ENCODE measurements at regions not wholly inside any gene's neighbourhood (a gene's known extent, or its start where the extent isn't known, plus 50 kb on each side); places are given as distances from the start of the nearest gene placed in this dataset.

- 80% methylated on average over 13 of the region's 13 CpGs for WGBS
Measured at GRCh38 chr2:3073041-3073595, 304.5 kb downstream of the EIPR1 start.

More at GRCh38 chr2:3073041-3073595, 304.5 kb downstream of the EIPR1 start:
- Histone ChIP-seq H3K27me3 (ENCODE audit: control insufficient read depth in 4 of 4, insufficient read depth in 4 of 4, low read length in 3 of 4) (no peaks in the 10 kb centered on the region), H3K9me3 (ENCODE audit: control insufficient read depth in 4 of 4, low read length in 3 of 4) (no peaks in the 10 kb centered on the region), H3K4me3 (ENCODE audit: low read depth in 1 of 3, low read length in 3 of 3) (no peak overlapping the region), H3K4me1 (ENCODE audit: control insufficient read depth in 4 of 4, insufficient read depth in 4 of 4, low read length in 3 of 4) (no peaks in the 10 kb centered on the region), H3K27ac (ENCODE audit: low read depth in 1 of 2, low read length in 2 of 2) (no peak overlapping the region), H3K9ac (ENCODE audit: low read depth in 1 of 2, low read length in 2 of 2) (no peak overlapping the region), H3K36me3 (ENCODE audit: control insufficient read depth in 4 of 4, insufficient read depth in 3 of 4, low read depth in 1 of 4, low read length in 3 of 4) (no peaks in the 10 kb centered on the region)
- no peak for DNase-seq (ENCODE audit: low spot score)
- TF ChIP-seq, protein P1, sequence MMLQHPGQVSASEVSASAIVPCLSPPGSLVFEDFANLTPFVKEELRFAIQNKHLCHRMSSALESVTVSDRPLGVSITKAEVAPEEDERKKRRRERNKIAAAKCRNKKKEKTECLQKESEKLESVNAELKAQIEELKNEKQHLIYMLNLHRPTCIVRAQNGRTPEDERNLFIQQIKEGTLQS (IDR thresholded peaks at IDR 0.05), result no peak
- TF ChIP-seq ZBTB33 (IDR thresholded peaks at IDR 0.05), result no peak
- no peak for TF ChIP-seq FOXA2 (IDR thresholded peaks at IDR 0.05)
- no peak for TF ChIP-seq YY1 (IDR thresholded peaks at IDR 0.05)
- no peak for TF ChIP-seq TAF1 (conservative IDR thresholded peaks at IDR 0.05)
- TF ChIP-seq NR2F2 (IDR thresholded peaks at IDR 0.05), result no peak
- TF ChIP-seq JUND (IDR thresholded peaks at IDR 0.05), result no peak
- TF ChIP-seq GABPA (IDR thresholded peaks at IDR 0.05 in 1 of 2, conservative IDR thresholded peaks at IDR 0.05 in 1 of 2), result no peak
- TF ChIP-seq, protein P2, sequence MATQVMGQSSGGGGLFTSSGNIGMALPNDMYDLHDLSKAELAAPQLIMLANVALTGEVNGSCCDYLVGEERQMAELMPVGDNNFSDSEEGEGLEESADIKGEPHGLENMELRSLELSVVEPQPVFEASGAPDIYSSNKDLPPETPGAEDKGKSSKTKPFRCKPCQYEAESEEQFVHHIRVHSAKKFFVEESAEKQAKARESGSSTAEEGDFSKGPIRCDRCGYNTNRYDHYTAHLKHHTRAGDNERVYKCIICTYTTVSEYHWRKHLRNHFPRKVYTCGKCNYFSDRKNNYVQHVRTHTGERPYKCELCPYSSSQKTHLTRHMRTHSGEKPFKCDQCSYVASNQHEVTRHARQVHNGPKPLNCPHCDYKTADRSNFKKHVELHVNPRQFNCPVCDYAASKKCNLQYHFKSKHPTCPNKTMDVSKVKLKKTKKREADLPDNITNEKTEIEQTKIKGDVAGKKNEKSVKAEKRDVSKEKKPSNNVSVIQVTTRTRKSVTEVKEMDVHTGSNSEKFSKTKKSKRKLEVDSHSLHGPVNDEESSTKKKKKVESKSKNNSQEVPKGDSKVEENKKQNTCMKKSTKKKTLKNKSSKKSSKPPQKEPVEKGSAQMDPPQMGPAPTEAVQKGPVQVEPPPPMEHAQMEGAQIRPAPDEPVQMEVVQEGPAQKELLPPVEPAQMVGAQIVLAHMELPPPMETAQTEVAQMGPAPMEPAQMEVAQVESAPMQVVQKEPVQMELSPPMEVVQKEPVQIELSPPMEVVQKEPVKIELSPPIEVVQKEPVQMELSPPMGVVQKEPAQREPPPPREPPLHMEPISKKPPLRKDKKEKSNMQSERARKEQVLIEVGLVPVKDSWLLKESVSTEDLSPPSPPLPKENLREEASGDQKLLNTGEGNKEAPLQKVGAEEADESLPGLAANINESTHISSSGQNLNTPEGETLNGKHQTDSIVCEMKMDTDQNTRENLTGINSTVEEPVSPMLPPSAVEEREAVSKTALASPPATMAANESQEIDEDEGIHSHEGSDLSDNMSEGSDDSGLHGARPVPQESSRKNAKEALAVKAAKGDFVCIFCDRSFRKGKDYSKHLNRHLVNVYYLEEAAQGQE (IDR thresholded peaks at IDR 0.05), result no peak
- TF ChIP-seq HNF4G (IDR thresholded peaks at IDR 0.05), result no peak
- no peak for TF ChIP-seq RAD21 (IDR thresholded peaks at IDR 0.05)
- no peak for TF ChIP-seq SP1 (IDR thresholded peaks at IDR 0.05)
- TF ChIP-seq, protein P3, sequence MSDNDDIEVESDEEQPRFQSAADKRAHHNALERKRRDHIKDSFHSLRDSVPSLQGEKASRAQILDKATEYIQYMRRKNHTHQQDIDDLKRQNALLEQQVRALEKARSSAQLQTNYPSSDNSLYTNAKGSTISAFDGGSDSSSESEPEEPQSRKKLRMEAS (IDR thresholded peaks at IDR 0.05), result no peak
- no peak for TF ChIP-seq RXRA (IDR thresholded peaks at IDR 0.05)
- no peak for TF ChIP-seq EGR1 (IDR thresholded peaks at IDR 0.05; ENCODE audit: low read depth in 2 of 2)
- TF ChIP-seq, protein P4, sequence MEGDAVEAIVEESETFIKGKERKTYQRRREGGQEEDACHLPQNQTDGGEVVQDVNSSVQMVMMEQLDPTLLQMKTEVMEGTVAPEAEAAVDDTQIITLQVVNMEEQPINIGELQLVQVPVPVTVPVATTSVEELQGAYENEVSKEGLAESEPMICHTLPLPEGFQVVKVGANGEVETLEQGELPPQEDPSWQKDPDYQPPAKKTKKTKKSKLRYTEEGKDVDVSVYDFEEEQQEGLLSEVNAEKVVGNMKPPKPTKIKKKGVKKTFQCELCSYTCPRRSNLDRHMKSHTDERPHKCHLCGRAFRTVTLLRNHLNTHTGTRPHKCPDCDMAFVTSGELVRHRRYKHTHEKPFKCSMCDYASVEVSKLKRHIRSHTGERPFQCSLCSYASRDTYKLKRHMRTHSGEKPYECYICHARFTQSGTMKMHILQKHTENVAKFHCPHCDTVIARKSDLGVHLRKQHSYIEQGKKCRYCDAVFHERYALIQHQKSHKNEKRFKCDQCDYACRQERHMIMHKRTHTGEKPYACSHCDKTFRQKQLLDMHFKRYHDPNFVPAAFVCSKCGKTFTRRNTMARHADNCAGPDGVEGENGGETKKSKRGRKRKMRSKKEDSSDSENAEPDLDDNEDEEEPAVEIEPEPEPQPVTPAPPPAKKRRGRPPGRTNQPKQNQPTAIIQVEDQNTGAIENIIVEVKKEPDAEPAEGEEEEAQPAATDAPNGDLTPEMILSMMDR (IDR thresholded peaks at IDR 0.05; ENCODE audit: low read depth, low read length, missing input control), result no peak

All from liver (tissue), 8 donors.